ENCODE measurements at regions not wholly inside any gene's neighbourhood (a gene's known extent, or its start where the extent isn't known, plus 50 kb on each side); places are given as distances from the start of the nearest gene placed in this dataset.

- Histone ChIP-seq H3K56ac (ENCODE audit: insufficient read length, low read depth, low read length) (no peak overlapping the region), H4K91ac (ENCODE audit: insufficient read length, low read depth, low read length) (no peak overlapping the region), H3K27ac (ENCODE audit: insufficient read length, low read depth, low read length) (no peak overlapping the region), H4K20me1 (ENCODE audit: control insufficient read depth, insufficient read depth, insufficient read length) (no peaks in the 10 kb centered on the region), H3K9me3 (ENCODE audit: control insufficient read depth, low read depth, low read length) (no peaks in the 10 kb centered on the region), H3K4ac (ENCODE audit: low read depth, low read length) (no peak overlapping the region), H4K8ac (replicated peaks; ENCODE audit: insufficient read length, low read depth, low read length) (no peak overlapping the region), H3K18ac (ENCODE audit: insufficient read length, low read depth, low read length) (no peak overlapping the region), H2AK5ac (ENCODE audit: insufficient read length, low read length) (no peak overlapping the region), H2BK120ac (ENCODE audit: low read depth, low read length, poor library complexity, severe bottlenecking) (no peak overlapping the region), H3K23ac (ENCODE audit: insufficient read length, low read depth, low read length) (no peak overlapping the region), H2AFZ (ENCODE audit: low read length) (no peak overlapping the region), H3K79me2 (ENCODE audit: insufficient read depth, low read length) (no peaks in the 10 kb centered on the region), H3T11ph (ENCODE audit: low read length) (no peak overlapping the region), H3K9ac (ENCODE audit: extremely low read depth, insufficient read length, low read length) (no peak overlapping the region), H3K79me1 (ENCODE audit: insufficient read depth, low read depth, low read length, poor library complexity, severe bottlenecking) (no peaks in the 10 kb centered on the region), H3K27me3 (ENCODE audit: insufficient read depth, low read length) (no peaks in the 10 kb centered on the region), H3K14ac (ENCODE audit: insufficient read depth, low read length) (no peak overlapping the region), H2BK20ac (ENCODE audit: low read depth, low read length, poor library complexity, severe bottlenecking) (no peak overlapping the region), H3K23me2 (ENCODE audit: insufficient read length, low read depth, low read length, poor library complexity, severe bottlenecking) (no peaks in the 10 kb centered on the region), H2BK5ac (ENCODE audit: insufficient read length, low read length) (no peak overlapping the region), H2BK15ac (ENCODE audit: low read depth, low read length) (no peak overlapping the region), H3K4me1 (ENCODE audit: insufficient read depth, low read length) (no peaks in the 10 kb centered on the region), H4K5ac (ENCODE audit: insufficient read length, low read depth, low read length) (no peak overlapping the region), H3K4me2 (ENCODE audit: insufficient read depth, insufficient read length, low read length) (no peak overlapping the region), H2BK12ac (ENCODE audit: insufficient read length, low read depth, low read length) (no peak overlapping the region)
- 0 out of 4 replicates have a peak, but pooled peaks cover 0 to 2% of the 10 kb centered on the region in 2 experiments for H3K4me1 Mint-ChIP-seq
- WGBS (ENCODE audit: extremely low coverage, insufficient read length, low lambda C conversion rate) = no CpG with 5 or more reads among the region's 3 CpGs
- no peak for TF ChIP-seq CTCF (conservative IDR thresholded peaks at IDR 0.05)
- no peaks in the 10 kb centered on the region for H3K27me3 Mint-ChIP-seq (ENCODE audit: low read depth)
- no peaks in the 10 kb centered on the region for H3K9me3 Mint-ChIP-seq
- DNase-seq = no peak
- no peak overlapping the region for H3K4me3 Mint-ChIP-seq
- H3K27ac Mint-ChIP-seq = no peak overlapping the region
- no peaks in the 10 kb centered on the region for H3K36me3 Mint-ChIP-seq (ENCODE audit: insufficient read depth in 1 of 3, low read depth in 3 of 3)
Measured at GRCh38 chr18:27423581-27423980, 238.5 kb upstream of the CHST9 start.
